ENCODE measurements at regions not wholly inside any gene's neighbourhood (a gene's known extent, or its start where the extent isn't known, plus 50 kb on each side); places are given as distances from the start of the nearest gene placed in this dataset.
A peak's percentile ranks its signal among the peaks of the same experiment; 100 is the strongest.

DNA sequence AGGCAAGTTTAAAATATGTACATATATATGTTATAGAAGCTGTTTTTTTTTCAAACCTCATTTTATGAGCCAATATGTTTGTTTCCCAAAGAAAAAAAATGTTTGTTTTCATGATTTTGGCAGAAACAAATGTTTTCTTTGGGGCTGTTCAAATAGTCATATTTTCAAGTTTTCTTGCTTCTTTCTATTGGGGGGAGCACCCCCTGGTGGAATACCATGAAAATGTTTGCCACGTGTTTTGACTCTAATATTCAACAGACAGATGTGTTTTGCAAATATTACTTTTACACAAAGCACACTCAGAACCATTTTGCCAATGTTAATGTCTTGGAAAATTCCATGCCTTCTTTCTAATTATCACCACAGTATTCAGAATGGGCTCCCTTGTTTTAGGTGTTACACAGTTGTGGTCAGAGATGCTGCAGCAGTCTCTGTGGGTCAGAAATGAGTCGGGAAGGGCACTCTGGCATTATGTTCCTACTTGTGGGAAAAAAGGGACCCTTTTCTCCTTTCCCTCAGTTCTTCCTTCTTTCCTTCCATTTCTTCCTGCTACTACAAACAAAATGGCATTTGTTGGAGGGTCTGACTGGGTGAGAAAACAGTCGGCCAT, 817.0 kb downstream of the TUSC7 start:
- H3K27ac ChIP-seq, result no peak overlapping the region
- no peak overlapping the region for H3K4me3 ChIP-seq
- no peak for DNase-seq (ENCODE audit: low spot score)
- TF ChIP-seq, protein P1, sequence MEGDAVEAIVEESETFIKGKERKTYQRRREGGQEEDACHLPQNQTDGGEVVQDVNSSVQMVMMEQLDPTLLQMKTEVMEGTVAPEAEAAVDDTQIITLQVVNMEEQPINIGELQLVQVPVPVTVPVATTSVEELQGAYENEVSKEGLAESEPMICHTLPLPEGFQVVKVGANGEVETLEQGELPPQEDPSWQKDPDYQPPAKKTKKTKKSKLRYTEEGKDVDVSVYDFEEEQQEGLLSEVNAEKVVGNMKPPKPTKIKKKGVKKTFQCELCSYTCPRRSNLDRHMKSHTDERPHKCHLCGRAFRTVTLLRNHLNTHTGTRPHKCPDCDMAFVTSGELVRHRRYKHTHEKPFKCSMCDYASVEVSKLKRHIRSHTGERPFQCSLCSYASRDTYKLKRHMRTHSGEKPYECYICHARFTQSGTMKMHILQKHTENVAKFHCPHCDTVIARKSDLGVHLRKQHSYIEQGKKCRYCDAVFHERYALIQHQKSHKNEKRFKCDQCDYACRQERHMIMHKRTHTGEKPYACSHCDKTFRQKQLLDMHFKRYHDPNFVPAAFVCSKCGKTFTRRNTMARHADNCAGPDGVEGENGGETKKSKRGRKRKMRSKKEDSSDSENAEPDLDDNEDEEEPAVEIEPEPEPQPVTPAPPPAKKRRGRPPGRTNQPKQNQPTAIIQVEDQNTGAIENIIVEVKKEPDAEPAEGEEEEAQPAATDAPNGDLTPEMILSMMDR (IDR thresholded peaks at IDR 0.05), result peak; percentile 32

DNA sequence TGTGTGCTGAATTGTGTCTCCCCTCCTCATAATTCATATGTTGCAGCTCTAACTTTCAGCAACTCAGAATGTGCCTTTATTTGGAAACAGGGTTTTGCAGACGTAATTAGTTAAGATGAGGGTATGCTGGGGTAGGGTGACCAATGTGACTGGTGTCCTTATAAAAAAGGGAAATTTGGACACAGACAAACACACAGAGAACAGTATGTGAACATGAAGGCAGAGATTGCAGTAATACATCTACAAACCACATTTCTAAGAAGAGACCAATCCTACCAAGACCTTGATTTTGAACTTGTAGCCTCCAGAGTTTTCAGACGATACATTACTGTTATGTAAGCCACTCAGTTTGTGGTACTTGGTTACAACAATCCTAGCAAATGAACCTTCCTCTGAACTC, 817.8 kb downstream of the TUSC7 start:
- DNase-seq (ENCODE audit: low spot score), result no peak

DNA sequence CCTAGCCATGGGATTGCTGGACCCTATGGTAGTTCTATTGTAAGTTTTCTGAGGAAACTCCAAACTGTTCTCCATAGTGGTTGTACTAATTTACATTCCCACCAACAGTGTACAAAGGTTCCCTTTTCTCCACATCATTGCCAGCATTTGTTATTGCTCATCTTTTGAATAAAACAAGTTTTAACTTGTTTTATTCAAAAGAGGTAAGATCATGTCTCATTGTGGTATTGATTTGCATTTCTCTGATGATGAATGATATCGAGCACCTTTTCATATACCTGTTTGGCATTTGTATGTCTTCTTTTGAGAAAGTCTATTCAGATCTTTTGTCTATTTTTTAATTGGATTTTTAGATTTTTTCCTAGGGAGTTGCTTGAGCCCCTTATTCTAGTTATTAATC, 819.1 kb downstream of the TUSC7 start:
- no peak for DNase-seq (ENCODE audit: low spot score)
- no peak overlapping the region for H3K27ac ChIP-seq
- TF ChIP-seq, protein P1 (IDR thresholded peaks at IDR 0.05), result no peak
- H3K4me3 ChIP-seq, result no peak overlapping the region

More for the DNA sequence above, 817.8 kb downstream of the TUSC7 start:
- TF ChIP-seq, protein P1 (IDR thresholded peaks at IDR 0.05), result no peak
- Histone ChIP-seq H3K4me3 (no peak overlapping the region), H3K27ac (no peak overlapping the region)

DNA sequence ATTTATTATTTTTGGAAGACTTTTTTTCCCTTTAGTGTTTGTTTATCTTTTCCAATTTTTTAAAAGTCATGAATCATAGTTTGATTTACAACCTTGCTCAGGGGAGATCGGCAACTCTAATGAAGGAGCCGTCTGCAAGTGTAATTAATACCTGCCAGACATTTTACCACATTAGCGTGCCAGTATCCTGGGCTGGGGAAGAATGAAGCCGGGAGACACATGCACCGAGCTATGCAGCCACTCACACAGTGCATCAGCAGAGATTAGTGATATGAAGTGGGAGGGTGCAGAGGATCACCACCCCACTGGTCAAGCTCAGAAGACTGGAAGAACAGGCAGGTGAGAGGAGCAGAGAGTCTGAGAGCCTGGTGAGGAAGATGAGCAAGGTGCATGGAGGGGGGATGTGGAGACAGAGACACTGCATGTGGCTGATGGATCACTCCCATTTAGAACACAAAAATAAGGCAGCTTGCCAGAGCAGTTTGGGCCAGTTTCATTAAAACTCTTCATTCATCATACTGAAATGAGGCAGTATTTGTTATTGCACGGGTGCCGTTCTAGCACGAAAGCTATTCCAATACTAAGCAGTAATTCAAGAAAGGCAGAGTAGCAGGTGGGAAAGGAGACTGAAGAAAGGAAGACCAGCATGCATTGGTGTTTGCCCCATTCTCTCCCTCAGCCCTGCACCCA, 821.6 kb downstream of the TUSC7 start:
- H3K27ac ChIP-seq, result no peak overlapping the region
- TF ChIP-seq, protein P1 (IDR thresholded peaks at IDR 0.05), result no peak
- DNase-seq (ENCODE audit: low spot score), result no peak
- H3K4me3 ChIP-seq, result no peak overlapping the region

DNA sequence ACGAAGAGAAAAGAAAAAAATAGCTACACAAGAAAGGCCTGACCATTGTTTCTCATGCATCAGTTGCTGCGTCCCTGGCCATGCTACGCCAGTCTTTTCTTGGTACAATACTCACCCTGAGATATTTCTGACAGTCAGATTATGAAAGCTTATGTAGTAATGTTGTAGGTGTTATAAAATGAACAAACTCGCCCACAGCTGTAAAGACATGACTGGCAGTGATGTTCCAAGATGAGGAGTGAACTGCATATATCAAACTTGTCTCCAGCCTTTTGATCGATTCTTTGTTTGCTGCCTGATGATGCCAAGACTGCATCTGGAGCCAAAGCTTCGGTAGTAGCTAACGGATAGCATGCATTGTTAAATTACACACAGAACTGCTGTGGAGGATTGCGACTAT, 822.7 kb downstream of the TUSC7 start:
- TF ChIP-seq, protein P1 (IDR thresholded peaks at IDR 0.05), result no peak
- Histone ChIP-seq H3K27ac (no peak overlapping the region), H3K4me3 (no peak overlapping the region)
- no peak for DNase-seq (ENCODE audit: low spot score)

DNA sequence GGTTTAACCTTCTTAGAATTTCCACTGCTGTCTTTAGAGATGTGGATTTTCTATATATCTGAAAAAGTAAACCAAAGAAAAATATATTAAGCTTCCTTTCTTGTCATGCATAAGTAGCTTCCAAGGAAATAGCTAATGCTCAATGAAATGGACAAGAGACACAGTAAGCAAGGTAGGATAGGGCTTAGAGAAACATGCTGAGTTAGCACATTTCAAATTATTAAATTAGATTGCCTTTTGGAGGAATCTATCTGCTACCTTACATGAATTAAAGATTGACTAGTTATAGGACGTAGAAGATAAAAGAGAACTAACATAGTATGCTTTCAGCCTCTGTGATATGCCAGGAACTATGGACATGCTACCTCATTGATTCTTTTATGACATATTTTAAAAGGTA, 824.6 kb downstream of the TUSC7 start:
- no peak for DNase-seq (ENCODE audit: low spot score)
- H3K4me3 ChIP-seq, result no peak overlapping the region
- TF ChIP-seq, protein P1 (IDR thresholded peaks at IDR 0.05), result no peak
- no peak overlapping the region for H3K27ac ChIP-seq

DNA sequence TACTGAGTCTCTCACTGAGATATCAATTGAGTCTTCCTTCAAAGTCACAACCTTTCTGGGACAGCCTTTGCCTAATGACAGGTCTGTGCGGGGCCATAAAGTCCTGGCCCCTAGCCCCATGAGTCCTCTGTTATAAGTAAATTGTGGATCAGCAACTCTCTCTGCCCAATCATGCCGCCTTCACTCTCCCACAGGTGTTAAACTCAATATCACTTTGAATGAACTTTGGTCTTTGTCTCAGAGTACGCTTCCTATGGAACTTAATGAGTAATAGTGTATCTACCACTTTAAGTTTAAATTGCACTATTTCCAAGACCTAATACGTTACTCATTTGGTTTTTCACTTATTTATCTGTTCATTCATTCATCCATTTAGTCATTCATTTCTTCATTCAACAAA, 826.4 kb downstream of the TUSC7 start:
- H3K27ac ChIP-seq, result no peak overlapping the region

More for the DNA sequence above, 826.4 kb downstream of the TUSC7 start:
- TF ChIP-seq, protein P1 (IDR thresholded peaks at IDR 0.05), result no peak
- no peak overlapping the region for H3K4me3 ChIP-seq
- DNase-seq (ENCODE audit: low spot score), result no peak

Data from coronary artery (tissue), 2 donors.